ENCODE measurements at regions not wholly inside any gene's neighbourhood (a gene's known extent, or its start where the extent isn't known, plus 50 kb on each side); places are given as distances from the start of the nearest gene placed in this dataset.

DNA sequence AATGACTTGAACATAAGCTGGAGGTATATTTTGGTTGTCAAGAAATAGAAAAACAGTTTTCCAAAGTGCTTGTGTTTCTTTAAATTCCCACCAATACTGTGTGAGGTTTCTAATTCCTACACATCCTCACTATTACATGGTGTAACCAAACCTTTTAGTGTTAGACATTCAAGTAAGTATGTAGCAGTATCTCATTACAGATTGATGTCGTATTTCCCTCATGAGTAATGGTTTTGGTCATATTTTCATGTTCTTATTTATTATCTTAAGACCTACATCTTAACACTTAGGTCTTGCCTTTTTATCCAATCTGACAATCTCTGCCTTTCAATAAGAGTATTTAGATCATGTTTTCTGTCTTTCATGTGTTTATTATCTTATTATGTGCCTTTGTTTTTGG is 253.7 kb upstream of the ANXA10 start:
- TF ChIP-seq, protein P1, sequence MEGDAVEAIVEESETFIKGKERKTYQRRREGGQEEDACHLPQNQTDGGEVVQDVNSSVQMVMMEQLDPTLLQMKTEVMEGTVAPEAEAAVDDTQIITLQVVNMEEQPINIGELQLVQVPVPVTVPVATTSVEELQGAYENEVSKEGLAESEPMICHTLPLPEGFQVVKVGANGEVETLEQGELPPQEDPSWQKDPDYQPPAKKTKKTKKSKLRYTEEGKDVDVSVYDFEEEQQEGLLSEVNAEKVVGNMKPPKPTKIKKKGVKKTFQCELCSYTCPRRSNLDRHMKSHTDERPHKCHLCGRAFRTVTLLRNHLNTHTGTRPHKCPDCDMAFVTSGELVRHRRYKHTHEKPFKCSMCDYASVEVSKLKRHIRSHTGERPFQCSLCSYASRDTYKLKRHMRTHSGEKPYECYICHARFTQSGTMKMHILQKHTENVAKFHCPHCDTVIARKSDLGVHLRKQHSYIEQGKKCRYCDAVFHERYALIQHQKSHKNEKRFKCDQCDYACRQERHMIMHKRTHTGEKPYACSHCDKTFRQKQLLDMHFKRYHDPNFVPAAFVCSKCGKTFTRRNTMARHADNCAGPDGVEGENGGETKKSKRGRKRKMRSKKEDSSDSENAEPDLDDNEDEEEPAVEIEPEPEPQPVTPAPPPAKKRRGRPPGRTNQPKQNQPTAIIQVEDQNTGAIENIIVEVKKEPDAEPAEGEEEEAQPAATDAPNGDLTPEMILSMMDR (IDR thresholded peaks at IDR 0.05), result no peak
- no peak for TF ChIP-seq POLR2A (IDR thresholded peaks at IDR 0.05)

Data from Peyer's patch (tissue), 4 donors.